ENCODE measurements at regions not wholly inside any gene's neighbourhood (a gene's known extent, or its start where the extent isn't known, plus 50 kb on each side); places are given as distances from the start of the nearest gene placed in this dataset.

- H3K27ac Mint-ChIP-seq = no peak overlapping the region
- peaks cover 17% of the 10 kb centered on the region for H3K9me3 Mint-ChIP-seq
- no peaks in the 10 kb centered on the region for H3K4me1 Mint-ChIP-seq (ENCODE audit: unreplicated experiment)
- no peaks in the 10 kb centered on the region for H3K36me3 Mint-ChIP-seq
- H3K4me3 Mint-ChIP-seq = no peak overlapping the region
- H3K27me3 Mint-ChIP-seq = peaks cover 6% of the 10 kb centered on the region
- DNase-seq (ENCODE audit: extremely low spot score, unreplicated experiment) = no peak
- TF ChIP-seq CTCF (conservative IDR thresholded peaks at IDR 0.05) = no peak
Measured at GRCh38 chr2:238975408-238975807, 127.5 kb downstream of the TWIST2 start.

- Mint-ChIP-seq H3K36me3 (no peaks in the 10 kb centered on the region), H3K4me3 (no peak overlapping the region), H3K27ac (no peak overlapping the region), H3K9me3 (peaks cover 21% of the 10 kb centered on the region), H3K4me1 (ENCODE audit: unreplicated experiment) (no peaks in the 10 kb centered on the region), H3K27me3 (peaks cover 4% of the 10 kb centered on the region)
- TF ChIP-seq CTCF (conservative IDR thresholded peaks at IDR 0.05) = no peak
- no peak for DNase-seq (ENCODE audit: extremely low spot score, unreplicated experiment)
Measured at GRCh38 chr2:238978497-238978896, 130.6 kb downstream of the TWIST2 start.

- no peaks in the 10 kb centered on the region for H3K4me1 Mint-ChIP-seq (ENCODE audit: unreplicated experiment)
- no peak for TF ChIP-seq CTCF (conservative IDR thresholded peaks at IDR 0.05)
- no peak overlapping the region for H3K4me3 Mint-ChIP-seq
- H3K27ac Mint-ChIP-seq = no peak overlapping the region
- DNase-seq (ENCODE audit: extremely low spot score, unreplicated experiment) = no peak
- H3K9me3 Mint-ChIP-seq = peaks cover 21% of the 10 kb centered on the region
- H3K27me3 Mint-ChIP-seq = peaks cover 4% of the 10 kb centered on the region
- H3K36me3 Mint-ChIP-seq = no peaks in the 10 kb centered on the region
Measured at GRCh38 chr2:238979636-238980035, 131.8 kb downstream of the TWIST2 start.

GRCh38 chr2:238985041-238985729 is 137.3 kb downstream of the TWIST2 start:
- TF ChIP-seq CTCF (conservative IDR thresholded peaks at IDR 0.05) = no peak
- Mint-ChIP-seq H3K9me3 (peaks cover 4% of the 10 kb centered on the region), H3K4me1 (ENCODE audit: unreplicated experiment) (no peaks in the 10 kb centered on the region), H3K27ac (no peak overlapping the region), H3K4me3 (no peak overlapping the region), H3K27me3 (no peaks in the 10 kb centered on the region), H3K36me3 (no peaks in the 10 kb centered on the region)
- DNase-seq (ENCODE audit: extremely low spot score, unreplicated experiment) = no peak

GRCh38 chr2:238985931-238986446 is 138.1 kb downstream of the TWIST2 start:
- Mint-ChIP-seq H3K27me3 (no peaks in the 10 kb centered on the region), H3K4me3 (no peak overlapping the region), H3K4me1 (ENCODE audit: unreplicated experiment) (no peaks in the 10 kb centered on the region), H3K36me3 (no peaks in the 10 kb centered on the region), H3K9me3 (peaks cover 1% of the 10 kb centered on the region), H3K27ac (no peak overlapping the region)
- TF ChIP-seq CTCF (conservative IDR thresholded peaks at IDR 0.05) = no peak
- DNase-seq (ENCODE audit: extremely low spot score, unreplicated experiment) = no peak

Measured in type B pancreatic cell (in vitro differentiated cells).